Loucy (cell line): ENCODE measurements at regions not wholly inside any gene's neighbourhood (a gene's known extent, or its start where the extent isn't known, plus 50 kb on each side); places are given as distances from the start of the nearest gene placed in this dataset.

Source experiments
- EZH2phosphoT487 ChIP-seq: fragments of 200-600 bp; IDR thresholded peaks from 2 replicates; pipeline ENCODE4 v1.6.1; 2018; ENCODE audit warnings: antibody characterized with exemption, mild to moderate bottlenecking, moderate library complexity, borderline replicate concordance
- TF ChIP-seq, protein P1 (sequence below): fragments of 200-600 bp; sonication (generic); conservative IDR thresholded peaks from 2 replicates; pipeline ENCODE4 v1.5.1; 2014; ENCODE audit warnings: mild to moderate bottlenecking, antibody characterized with exemption, low read length

GRCh38 chr2:107278672-107279071, 392.7 kb upstream of the ST6GAL2 start:
- TF ChIP-seq, protein P1, sequence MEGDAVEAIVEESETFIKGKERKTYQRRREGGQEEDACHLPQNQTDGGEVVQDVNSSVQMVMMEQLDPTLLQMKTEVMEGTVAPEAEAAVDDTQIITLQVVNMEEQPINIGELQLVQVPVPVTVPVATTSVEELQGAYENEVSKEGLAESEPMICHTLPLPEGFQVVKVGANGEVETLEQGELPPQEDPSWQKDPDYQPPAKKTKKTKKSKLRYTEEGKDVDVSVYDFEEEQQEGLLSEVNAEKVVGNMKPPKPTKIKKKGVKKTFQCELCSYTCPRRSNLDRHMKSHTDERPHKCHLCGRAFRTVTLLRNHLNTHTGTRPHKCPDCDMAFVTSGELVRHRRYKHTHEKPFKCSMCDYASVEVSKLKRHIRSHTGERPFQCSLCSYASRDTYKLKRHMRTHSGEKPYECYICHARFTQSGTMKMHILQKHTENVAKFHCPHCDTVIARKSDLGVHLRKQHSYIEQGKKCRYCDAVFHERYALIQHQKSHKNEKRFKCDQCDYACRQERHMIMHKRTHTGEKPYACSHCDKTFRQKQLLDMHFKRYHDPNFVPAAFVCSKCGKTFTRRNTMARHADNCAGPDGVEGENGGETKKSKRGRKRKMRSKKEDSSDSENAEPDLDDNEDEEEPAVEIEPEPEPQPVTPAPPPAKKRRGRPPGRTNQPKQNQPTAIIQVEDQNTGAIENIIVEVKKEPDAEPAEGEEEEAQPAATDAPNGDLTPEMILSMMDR, result no peak
- no peak for TF ChIP-seq EZH2phosphoT487
